GM12892 (cell line): ENCODE measurements at regions not wholly inside any gene's neighbourhood (a gene's known extent, or its start where the extent isn't known, plus 50 kb on each side); places are given as distances from the start of the nearest gene placed in this dataset.

ENCODE experiments used
- POLR2A ChIP-seq: IDR thresholded peaks from 2 replicates; pipeline ENCODE4 v1.6.1; 2011; ENCODE audit warnings: low read depth, low read length, control low read depth
- POLR2AphosphoS5 ChIP-seq: IDR thresholded peaks from 2 replicates; pipeline ENCODE4 v1.6.1; 2011; ENCODE audit warnings: low read depth, low read length, control low read depth

DNA sequence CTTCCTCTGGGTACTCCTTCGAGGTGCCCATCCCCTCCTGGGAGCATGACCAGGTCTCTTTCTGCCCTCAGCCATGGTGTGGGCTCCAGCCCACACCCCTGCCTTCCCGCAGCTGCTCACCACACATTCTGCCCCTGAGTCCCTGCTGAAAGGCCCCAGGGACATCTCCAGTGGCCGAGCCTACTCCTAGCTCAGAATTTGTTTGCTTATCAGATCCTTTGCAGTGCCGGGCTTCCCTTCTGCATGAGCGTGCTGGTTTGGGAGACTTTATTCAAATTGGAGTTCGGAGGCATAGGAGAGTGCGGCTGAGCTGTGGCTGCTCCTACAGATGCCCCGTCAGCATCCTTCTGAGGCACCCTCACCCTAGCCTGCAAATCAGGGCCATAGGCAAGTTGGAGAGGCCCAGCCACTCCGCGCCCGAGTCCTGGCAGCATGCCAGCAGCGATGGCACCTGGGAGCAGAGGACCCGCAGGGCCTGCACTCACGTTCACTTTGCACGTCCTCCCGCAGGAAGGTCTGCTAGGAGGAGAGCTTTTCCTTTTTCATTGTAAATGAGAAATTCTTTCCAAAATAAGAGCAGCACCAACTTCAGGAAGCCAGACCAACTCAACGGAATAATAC lies 327.3 kb downstream of the QKI start:
- TF ChIP-seq POLR2AphosphoS5 (no peak), POLR2A (no peak)
